ENCODE measurements at regions not wholly inside any gene's neighbourhood (a gene's known extent, or its start where the extent isn't known, plus 50 kb on each side); places are given as distances from the start of the nearest gene placed in this dataset.
"Not testable (repeated sequence)": the region's sequence is repeated elsewhere in the genome, so short reads cannot be mapped to it uniquely, and the experiment has no call there.

- no peak overlapping the region for H3K27ac ChIP-seq (replicated peaks)
- no peaks in the 10 kb centered on the region for H3K27me3 ChIP-seq (ENCODE audit: insufficient read depth, poor library complexity, severe bottlenecking)
- DNase-seq (ENCODE audit: low read depth in 1 of 2, low spot score in 1 of 2): no peak
- no peak overlapping the region for H3K4me3 ChIP-seq (replicated peaks; ENCODE audit: insufficient read depth, low read length)
- no peak for TF ChIP-seq GABPA (IDR thresholded peaks at IDR 0.05; ENCODE audit: low read depth)
- no peak for TF ChIP-seq POLR2AphosphoS5 (IDR thresholded peaks at IDR 0.05; ENCODE audit: low read depth)
- TF ChIP-seq CTCF (IDR thresholded peaks at IDR 0.05; ENCODE audit: insufficient read depth, low read length): no peak
- TF ChIP-seq REST (IDR thresholded peaks at IDR 0.05; ENCODE audit: insufficient replicate concordance, low read depth): no peak
- TF ChIP-seq SPI1 (IDR thresholded peaks at IDR 0.05; ENCODE audit: borderline replicate concordance, low read depth): no peak
These were observed 470.8 kb upstream of the MAP3K7 start for GRCh38 chr6:91057689-91058088.

- no peak overlapping the region for H3K27ac ChIP-seq (replicated peaks)
- TF ChIP-seq GABPA (IDR thresholded peaks at IDR 0.05; ENCODE audit: low read depth) (no peak), CTCF (IDR thresholded peaks at IDR 0.05; ENCODE audit: insufficient read depth, low read length) (no peak), POLR2AphosphoS5 (IDR thresholded peaks at IDR 0.05; ENCODE audit: low read depth) (no peak), REST (IDR thresholded peaks at IDR 0.05; ENCODE audit: insufficient replicate concordance, low read depth) (no peak), SPI1 (IDR thresholded peaks at IDR 0.05; ENCODE audit: borderline replicate concordance, low read depth) (no peak)
- H3K27me3 ChIP-seq (ENCODE audit: insufficient read depth, poor library complexity, severe bottlenecking): no peaks in the 10 kb centered on the region
- no peak for DNase-seq (ENCODE audit: low read depth in 1 of 2, low spot score in 1 of 2)
- no peak overlapping the region for H3K4me3 ChIP-seq (replicated peaks; ENCODE audit: insufficient read depth, low read length)
These were observed 469.1 kb upstream of the MAP3K7 start for GRCh38 chr6:91055959-91056358.

- H3K27me3 ChIP-seq (ENCODE audit: insufficient read depth, poor library complexity, severe bottlenecking); H3K27ac ChIP-seq (replicated peaks); H3K4me3 ChIP-seq (replicated peaks; ENCODE audit: insufficient read depth, low read length); DNase-seq (ENCODE audit: low read depth in 1 of 2, low spot score in 1 of 2): not testable (repeated sequence)
These were observed 465.9 kb upstream of the MAP3K7 start for GRCh38 chr6:91052473-91053450.

GRCh38 chr6:91045161-91045560 is 458.3 kb upstream of the MAP3K7 start:
- Histone ChIP-seq H3K4me3 (replicated peaks; ENCODE audit: insufficient read depth, low read length) (no peak overlapping the region), H3K27ac (replicated peaks) (no peak overlapping the region), H3K27me3 (ENCODE audit: insufficient read depth, poor library complexity, severe bottlenecking) (no peaks in the 10 kb centered on the region)
- TF ChIP-seq POLR2AphosphoS5 (IDR thresholded peaks at IDR 0.05; ENCODE audit: low read depth) (no peak), REST (IDR thresholded peaks at IDR 0.05; ENCODE audit: insufficient replicate concordance, low read depth) (no peak), CTCF (IDR thresholded peaks at IDR 0.05; ENCODE audit: insufficient read depth, low read length) (no peak), SPI1 (IDR thresholded peaks at IDR 0.05; ENCODE audit: borderline replicate concordance, low read depth) (no peak), GABPA (IDR thresholded peaks at IDR 0.05; ENCODE audit: low read depth) (no peak)
- no peak for DNase-seq (ENCODE audit: low read depth in 1 of 2, low spot score in 1 of 2)
